Bronchial epithelial cell (primary cell): ENCODE measurements at regions not wholly inside any gene's neighbourhood (a gene's known extent, or its start where the extent isn't known, plus 50 kb on each side); places are given as distances from the start of the nearest gene placed in this dataset.
"Not testable (repeated sequence)": the region's sequence is repeated elsewhere in the genome, so short reads cannot be mapped to it uniquely, and the experiment has no call there.

ENCODE experiments used
- DNase-seq: peaks from one replicate; pipeline ENCODE4 v3.0.0-alpha.2; 2010; ENCODE audit warnings: low read depth
- FAIRE-seq: peaks from 2 replicates; lab custom pipeline; 2011; peaks lifted over from hg19 to GRCh38; lab: Jason Lieb, UNC
- H3K27me3 ChIP-seq: 2 replicates; pipeline ENCODE4 v1.5.1; 2011; ENCODE audit warnings: low read length; ENCODE audit not compliant: control insufficient read depth, insufficient read depth
- H3K36me3 ChIP-seq: 2 replicates; pipeline ENCODE4 v1.5.1; 2011; ENCODE audit warnings: low read length; ENCODE audit not compliant: control insufficient read depth, insufficient read depth
- H3K4me3 ChIP-seq: 2 replicates; pipeline ENCODE4 v1.5.1; 2011; ENCODE audit warnings: mild to moderate bottlenecking, low read depth, low read length, control low read depth
- CTCF ChIP-seq: IDR thresholded peaks from 2 replicates; pipeline ENCODE4 v1.5.1; 2011; ENCODE audit warnings: mild to moderate bottlenecking, moderate library complexity, low read length, control low read depth, inconsistent platforms; ENCODE audit not compliant: insufficient read depth, severe bottlenecking

GRCh38 chr18:73004260-73004659, 136.5 kb upstream of the NETO1 start:
- FAIRE-seq (no peak), DNase-seq (no peak)
- Histone ChIP-seq H3K27me3 (no peaks in the 10 kb centered on the region), H3K36me3 (no peaks in the 10 kb centered on the region), H3K4me3 (no peak overlapping the region)
- no peak for TF ChIP-seq CTCF

- DNase-seq, result peak; percentile 47
- Histone ChIP-seq H3K4me3 (no peak overlapping the region), H3K36me3 (no peaks in the 10 kb centered on the region), H3K27me3 (no peaks in the 10 kb centered on the region)
- no peak for TF ChIP-seq CTCF
- no peak for FAIRE-seq
Measured at GRCh38 chr18:72999971-73000607, 132.3 kb upstream of the NETO1 start.

GRCh38 chr18:72995558-72995957, 127.8 kb upstream of the NETO1 start:
- no peak for TF ChIP-seq CTCF
- Histone ChIP-seq H3K36me3 (no peaks in the 10 kb centered on the region), H3K27me3 (no peaks in the 10 kb centered on the region), H3K4me3 (no peak overlapping the region)
- FAIRE-seq (no peak), DNase-seq (peak; percentile 63)

GRCh38 chr18:72993250-72993649, 125.5 kb upstream of the NETO1 start:
- TF ChIP-seq CTCF, result no peak
- H3K36me3 ChIP-seq, result no peaks in the 10 kb centered on the region
- FAIRE-seq (no peak), DNase-seq (peak; percentile 13)
- H3K27me3 ChIP-seq, result no peaks in the 10 kb centered on the region
- no peak overlapping the region for H3K4me3 ChIP-seq

GRCh38 chr18:72991379-72991778, 123.6 kb upstream of the NETO1 start:
- H3K36me3 ChIP-seq, result no peaks in the 10 kb centered on the region
- H3K4me3 ChIP-seq, result no peak overlapping the region
- TF ChIP-seq CTCF, result no peak
- no peaks in the 10 kb centered on the region for H3K27me3 ChIP-seq
- DNase-seq (no peak), FAIRE-seq (no peak)

GRCh38 chr18:72987570-72987969, 119.8 kb upstream of the NETO1 start:
- H3K36me3 ChIP-seq, FAIRE-seq, H3K27me3 ChIP-seq, DNase-seq, H3K4me3 ChIP-seq: not testable (repeated sequence)
